ENCODE measurements at regions not wholly inside any gene's neighbourhood (a gene's known extent, or its start where the extent isn't known, plus 50 kb on each side); places are given as distances from the start of the nearest gene placed in this dataset.
"Not testable (repeated sequence)": the region's sequence is repeated elsewhere in the genome, so short reads cannot be mapped to it uniquely, and the experiment has no call there.

DNA sequence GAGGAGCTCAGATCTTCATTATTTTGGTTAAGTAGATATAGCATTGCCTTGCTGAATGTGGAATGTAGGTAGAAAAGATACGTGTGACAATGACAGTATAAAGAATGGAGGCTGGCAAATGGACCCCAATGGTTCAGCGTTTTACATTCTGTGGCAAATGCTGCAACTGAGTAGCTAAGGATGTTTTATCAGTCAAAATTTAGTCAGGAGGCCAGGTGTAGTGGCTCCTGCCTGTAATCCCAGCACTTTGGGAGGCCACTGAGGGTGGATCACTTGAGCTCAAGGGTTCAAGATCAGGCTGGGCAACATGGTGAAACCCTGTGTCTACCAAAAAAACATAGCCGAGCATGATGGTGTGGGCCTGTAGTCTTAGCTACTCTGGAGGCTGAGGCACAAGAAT is 120.5 kb upstream of the GHITM start:
- no peak for DNase-seq
- peaks cover 45% of the 10 kb centered on the region for H3K9me3 Mint-ChIP-seq
- no peak overlapping the region for H3K4me3 Mint-ChIP-seq
- no peak overlapping the region for H3K27ac Mint-ChIP-seq
- no peaks in the 10 kb centered on the region for H3K4me1 Mint-ChIP-seq (ENCODE audit: low read depth)
- H3K27me3 Mint-ChIP-seq (ENCODE audit: insufficient read depth) = 0 out of 2 replicates have a peak, but pooled peaks cover under 1% of the 10 kb centered on the region
- H3K36me3 Mint-ChIP-seq (ENCODE audit: low read depth) = no peaks in the 10 kb centered on the region
- TF ChIP-seq, protein P1, sequence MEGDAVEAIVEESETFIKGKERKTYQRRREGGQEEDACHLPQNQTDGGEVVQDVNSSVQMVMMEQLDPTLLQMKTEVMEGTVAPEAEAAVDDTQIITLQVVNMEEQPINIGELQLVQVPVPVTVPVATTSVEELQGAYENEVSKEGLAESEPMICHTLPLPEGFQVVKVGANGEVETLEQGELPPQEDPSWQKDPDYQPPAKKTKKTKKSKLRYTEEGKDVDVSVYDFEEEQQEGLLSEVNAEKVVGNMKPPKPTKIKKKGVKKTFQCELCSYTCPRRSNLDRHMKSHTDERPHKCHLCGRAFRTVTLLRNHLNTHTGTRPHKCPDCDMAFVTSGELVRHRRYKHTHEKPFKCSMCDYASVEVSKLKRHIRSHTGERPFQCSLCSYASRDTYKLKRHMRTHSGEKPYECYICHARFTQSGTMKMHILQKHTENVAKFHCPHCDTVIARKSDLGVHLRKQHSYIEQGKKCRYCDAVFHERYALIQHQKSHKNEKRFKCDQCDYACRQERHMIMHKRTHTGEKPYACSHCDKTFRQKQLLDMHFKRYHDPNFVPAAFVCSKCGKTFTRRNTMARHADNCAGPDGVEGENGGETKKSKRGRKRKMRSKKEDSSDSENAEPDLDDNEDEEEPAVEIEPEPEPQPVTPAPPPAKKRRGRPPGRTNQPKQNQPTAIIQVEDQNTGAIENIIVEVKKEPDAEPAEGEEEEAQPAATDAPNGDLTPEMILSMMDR (IDR thresholded peaks at IDR 0.05) = no peak

DNA sequence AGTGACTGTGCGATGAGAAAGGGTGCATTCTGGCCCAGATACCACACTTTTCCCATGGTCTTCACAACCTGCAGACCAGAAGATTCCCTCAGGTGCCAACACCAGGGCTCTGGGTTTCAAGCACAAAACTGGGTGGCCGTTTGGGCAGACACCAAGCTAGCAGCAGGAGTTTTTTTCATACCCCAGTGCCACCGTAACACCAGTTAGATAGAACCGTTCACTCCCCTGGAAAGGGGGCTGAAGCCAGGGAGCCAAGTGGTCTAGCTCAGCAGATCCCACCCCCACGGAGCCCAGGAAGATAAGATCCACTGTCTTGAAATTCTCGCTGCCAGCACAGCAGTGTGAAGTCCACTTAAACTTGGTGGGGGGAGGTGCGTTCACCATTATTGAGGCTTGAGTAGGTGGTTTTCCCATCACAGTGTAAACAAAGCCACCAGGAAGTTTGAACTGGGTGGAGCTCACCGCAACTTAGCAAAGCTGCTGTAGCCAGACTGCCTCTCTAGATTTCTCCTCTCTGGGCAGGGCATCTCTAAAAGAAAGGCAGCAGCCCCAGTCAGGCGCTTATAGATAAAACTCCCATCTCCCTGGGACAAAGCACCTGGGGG is 119.4 kb upstream of the GHITM start:
- H3K4me3 Mint-ChIP-seq; H3K27me3 Mint-ChIP-seq (ENCODE audit: insufficient read depth); H3K36me3 Mint-ChIP-seq (ENCODE audit: low read depth); H3K4me1 Mint-ChIP-seq (ENCODE audit: low read depth); DNase-seq; H3K27ac Mint-ChIP-seq: not testable (repeated sequence)
- peaks cover 41% of the 10 kb centered on the region for H3K9me3 Mint-ChIP-seq

DNA sequence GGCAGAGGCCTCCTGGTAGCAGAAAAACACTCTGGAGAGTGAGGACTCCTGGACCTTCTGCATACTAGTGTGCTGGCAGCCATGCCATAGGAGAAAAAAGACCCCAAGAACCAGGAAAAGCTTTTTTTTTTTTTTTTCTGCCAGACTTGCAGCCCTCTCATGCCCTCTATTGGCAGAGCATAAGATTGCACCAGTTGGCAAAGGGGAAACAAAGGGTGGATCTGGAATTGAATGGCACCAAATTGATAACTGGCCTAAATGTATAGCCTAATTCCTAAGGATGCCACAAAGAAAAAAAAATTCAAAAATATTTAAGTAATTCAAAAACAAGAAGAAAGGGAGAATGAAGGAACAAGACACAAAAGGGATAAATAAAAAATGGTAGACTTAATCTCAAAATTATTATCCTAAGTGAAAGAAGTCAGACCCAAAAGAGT is 112.5 kb upstream of the GHITM start:
- H3K9me3 Mint-ChIP-seq = peaks cover 17% of the 10 kb centered on the region
- no peaks in the 10 kb centered on the region for H3K36me3 Mint-ChIP-seq (ENCODE audit: low read depth)
- TF ChIP-seq, protein P1 (IDR thresholded peaks at IDR 0.05) = peak; percentile 76
- no peaks in the 10 kb centered on the region for H3K4me1 Mint-ChIP-seq (ENCODE audit: low read depth)
- DNase-seq = no peak
- H3K4me3 Mint-ChIP-seq = no peak overlapping the region
- no peak overlapping the region for H3K27ac Mint-ChIP-seq
- 0 out of 2 replicates have a peak, but pooled peaks cover 1% of the 10 kb centered on the region for H3K27me3 Mint-ChIP-seq (ENCODE audit: insufficient read depth)

DNA sequence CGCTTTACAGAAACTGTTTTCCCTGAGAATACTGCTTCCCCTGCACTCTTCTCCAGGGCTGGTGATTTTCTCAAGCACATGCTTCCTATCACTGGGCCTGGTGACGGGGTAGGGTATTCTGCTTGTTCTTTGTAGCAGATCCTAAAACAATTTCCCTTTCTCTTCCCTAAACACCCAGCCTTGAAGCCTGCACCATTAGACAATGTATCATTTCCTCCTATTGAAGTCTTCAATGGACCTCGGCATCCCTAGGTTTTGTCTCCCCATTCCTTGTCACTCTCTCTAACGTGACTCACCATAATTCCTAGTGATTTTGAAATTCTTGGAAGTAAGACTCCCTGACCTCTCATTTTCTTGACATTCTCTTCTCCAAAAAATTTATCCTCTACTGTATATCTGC is 109.5 kb upstream of the GHITM start:
- TF ChIP-seq, protein P1 (IDR thresholded peaks at IDR 0.05) = no peak
- H3K27ac Mint-ChIP-seq = no peak overlapping the region
- H3K4me3 Mint-ChIP-seq = no peak overlapping the region
- H3K36me3 Mint-ChIP-seq (ENCODE audit: low read depth) = no peaks in the 10 kb centered on the region
- no peaks in the 10 kb centered on the region for H3K9me3 Mint-ChIP-seq
- no peaks in the 10 kb centered on the region for H3K27me3 Mint-ChIP-seq (ENCODE audit: insufficient read depth)
- DNase-seq = no peak
- H3K4me1 Mint-ChIP-seq (ENCODE audit: low read depth) = no peaks in the 10 kb centered on the region

DNA sequence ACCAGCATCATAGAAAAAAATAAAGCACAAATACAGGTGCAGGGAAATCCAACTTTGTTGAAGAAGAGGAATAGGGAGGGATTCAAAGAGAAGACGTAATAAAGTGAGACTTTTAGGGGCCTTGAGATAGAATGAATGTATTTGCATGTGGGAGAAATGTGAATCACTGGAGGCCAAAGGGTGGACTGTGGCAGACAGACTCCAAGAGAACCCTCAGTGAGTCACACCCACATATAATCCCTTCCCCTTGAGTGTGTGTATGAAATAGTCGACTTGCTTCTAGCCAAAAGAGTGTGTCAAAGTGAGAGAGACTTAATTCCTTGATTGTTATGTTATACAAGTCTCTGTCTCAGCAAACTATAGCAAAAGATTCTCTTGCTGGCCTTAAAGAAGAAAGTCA is 101.3 kb upstream of the GHITM start:
- H3K27ac Mint-ChIP-seq = no peak overlapping the region
- H3K27me3 Mint-ChIP-seq (ENCODE audit: insufficient read depth) = no peaks in the 10 kb centered on the region
- TF ChIP-seq, protein P1 (IDR thresholded peaks at IDR 0.05) = no peak
- H3K4me3 Mint-ChIP-seq = no peak overlapping the region
- H3K4me1 Mint-ChIP-seq (ENCODE audit: low read depth) = no peaks in the 10 kb centered on the region
- DNase-seq = no peak
- peaks cover 21% of the 10 kb centered on the region for H3K9me3 Mint-ChIP-seq
- no peaks in the 10 kb centered on the region for H3K36me3 Mint-ChIP-seq (ENCODE audit: low read depth)

DNA sequence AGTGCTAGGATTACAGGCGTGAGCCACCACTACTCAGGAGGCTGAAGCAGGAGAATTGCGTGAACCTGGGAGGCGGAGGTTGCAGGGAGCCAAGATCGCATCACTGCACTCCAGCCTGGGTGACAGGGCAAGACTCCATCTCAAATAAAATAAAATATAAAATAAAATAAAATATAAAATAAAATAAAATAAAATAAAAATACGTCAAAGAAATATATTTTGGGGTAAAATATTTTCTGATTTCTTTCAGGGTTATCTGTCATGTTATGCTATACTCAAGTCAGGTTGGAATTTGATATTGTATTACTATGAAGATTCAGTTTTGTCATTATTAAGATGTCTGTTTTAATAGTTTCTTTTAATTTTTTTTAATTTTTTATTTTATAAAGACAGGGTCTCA is 99.4 kb upstream of the GHITM start:
- no peak for DNase-seq
- Mint-ChIP-seq H3K4me1 (ENCODE audit: low read depth) (no peaks in the 10 kb centered on the region), H3K4me3 (no peak overlapping the region), H3K9me3 (peaks cover 21% of the 10 kb centered on the region), H3K27me3 (ENCODE audit: insufficient read depth) (no peaks in the 10 kb centered on the region), H3K27ac (no peak overlapping the region), H3K36me3 (ENCODE audit: low read depth) (no peaks in the 10 kb centered on the region)
- TF ChIP-seq, protein P1 (IDR thresholded peaks at IDR 0.05) = no peak
